ENCODE measurements at regions not wholly inside any gene's neighbourhood (a gene's known extent, or its start where the extent isn't known, plus 50 kb on each side); places are given as distances from the start of the nearest gene placed in this dataset.

- no peak for TF ChIP-seq CTCF (IDR thresholded peaks at IDR 0.05)
- no peak for TF ChIP-seq POLR2A (IDR thresholded peaks at IDR 0.05)
- no peak for TF ChIP-seq EP300 (IDR thresholded peaks at IDR 0.05; ENCODE audit: low read depth)
- TF ChIP-seq POLR2AphosphoS5 (IDR thresholded peaks at IDR 0.05), result no peak
Measured at GRCh38 chr3:55269096-55269495, 218.0 kb downstream of the WNT5A start.
